ENCODE measurements at regions not wholly inside any gene's neighbourhood (a gene's known extent, or its start where the extent isn't known, plus 50 kb on each side); places are given as distances from the start of the nearest gene placed in this dataset.

DNA sequence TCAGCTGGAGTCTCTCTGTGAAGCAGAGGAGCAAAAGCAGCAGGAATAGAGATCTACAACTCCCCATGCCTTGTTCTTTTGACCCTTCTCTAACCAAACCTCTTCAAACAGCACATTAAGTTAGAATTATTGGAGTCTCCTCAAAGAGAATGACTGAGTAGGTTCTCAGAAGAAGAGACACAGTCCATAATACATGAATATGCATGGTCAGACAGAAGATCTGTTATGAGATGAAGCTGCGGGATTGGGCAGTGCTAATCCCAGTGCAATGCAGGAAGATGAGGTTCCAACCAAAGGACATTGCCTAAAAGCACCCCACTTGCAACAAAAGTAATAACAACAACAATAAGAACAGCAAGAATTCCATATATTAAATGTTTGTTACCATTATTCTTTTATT is 887.9 kb upstream of the TENM4 start:
- TF ChIP-seq, protein P1, sequence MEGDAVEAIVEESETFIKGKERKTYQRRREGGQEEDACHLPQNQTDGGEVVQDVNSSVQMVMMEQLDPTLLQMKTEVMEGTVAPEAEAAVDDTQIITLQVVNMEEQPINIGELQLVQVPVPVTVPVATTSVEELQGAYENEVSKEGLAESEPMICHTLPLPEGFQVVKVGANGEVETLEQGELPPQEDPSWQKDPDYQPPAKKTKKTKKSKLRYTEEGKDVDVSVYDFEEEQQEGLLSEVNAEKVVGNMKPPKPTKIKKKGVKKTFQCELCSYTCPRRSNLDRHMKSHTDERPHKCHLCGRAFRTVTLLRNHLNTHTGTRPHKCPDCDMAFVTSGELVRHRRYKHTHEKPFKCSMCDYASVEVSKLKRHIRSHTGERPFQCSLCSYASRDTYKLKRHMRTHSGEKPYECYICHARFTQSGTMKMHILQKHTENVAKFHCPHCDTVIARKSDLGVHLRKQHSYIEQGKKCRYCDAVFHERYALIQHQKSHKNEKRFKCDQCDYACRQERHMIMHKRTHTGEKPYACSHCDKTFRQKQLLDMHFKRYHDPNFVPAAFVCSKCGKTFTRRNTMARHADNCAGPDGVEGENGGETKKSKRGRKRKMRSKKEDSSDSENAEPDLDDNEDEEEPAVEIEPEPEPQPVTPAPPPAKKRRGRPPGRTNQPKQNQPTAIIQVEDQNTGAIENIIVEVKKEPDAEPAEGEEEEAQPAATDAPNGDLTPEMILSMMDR (CRISPR knock-in tag; IDR thresholded peaks at IDR 0.05) = no peak
- TF ChIP-seq CREB1 (IDR thresholded peaks at IDR 0.05) = no peak
- no peak for TF ChIP-seq CREB1 (CRISPR knock-in tag; IDR thresholded peaks at IDR 0.05)
